DOHH2 (cell line): ENCODE measurements at regions not wholly inside any gene's neighbourhood (a gene's known extent, or its start where the extent isn't known, plus 50 kb on each side); places are given as distances from the start of the nearest gene placed in this dataset.

Experiments used
- H3F3A ChIP-seq: fragments of 200-600 bp; sonication (generic), shearing (Covaris generic); 2 replicates; pipeline ENCODE4 v1.6.0; 2016; ENCODE audit warnings: antibody characterized with exemption, mild to moderate bottlenecking; ENCODE audit not compliant: control insufficient read depth, insufficient read depth
- H3K27ac ChIP-seq: fragments of 200-600 bp; sonication (generic); 2 replicates; pipeline ENCODE4 v1.5.1; 2014; ENCODE audit warnings: low read depth, mild to moderate bottlenecking, low read length, moderate library complexity
- H3K27me3 ChIP-seq: fragments of 200-600 bp; sonication (generic); 2 replicates; pipeline ENCODE4 v1.6.1; 2014; ENCODE audit warnings: mild to moderate bottlenecking, low read length, mixed read lengths; ENCODE audit not compliant: control insufficient read depth
- H3K36me3 ChIP-seq: fragments of 200-600 bp; sonication (generic); 2 replicates; pipeline ENCODE4 v1.6.1; 2014; ENCODE audit warnings: mild to moderate bottlenecking, low read length, moderate library complexity, mixed read lengths; ENCODE audit not compliant: control insufficient read depth
- H3K4me1 ChIP-seq: fragments of 200-600 bp; sonication (generic); 2 replicates; pipeline ENCODE4 v1.6.1; 2014; ENCODE audit warnings: mild to moderate bottlenecking, low read length, mixed read lengths; ENCODE audit not compliant: control insufficient read depth
- H3K4me2 ChIP-seq: fragments of 200-600 bp; sonication (generic); 2 replicates; pipeline ENCODE4 v1.6.0; 2014; ENCODE audit warnings: mild to moderate bottlenecking, low read length, moderate library complexity
- H3K4me3 ChIP-seq: fragments of 200-600 bp; sonication (generic); 2 replicates; pipeline ENCODE4 v1.5.1; 2014; ENCODE audit warnings: mild to moderate bottlenecking, low read length, mixed read lengths
- H3K79me2 ChIP-seq: fragments of 200-600 bp; sonication (generic); 2 replicates; pipeline ENCODE4 v1.6.1; 2014; ENCODE audit warnings: mild to moderate bottlenecking, low read length, mixed read lengths; ENCODE audit not compliant: control insufficient read depth
- H3K9me2 ChIP-seq: fragments of 200-600 bp; sonication (generic); replicated peaks from 2 replicates; pipeline ENCODE4 v1.6.1; 2014; ENCODE audit warnings: mild to moderate bottlenecking, low read length, mixed read lengths; ENCODE audit not compliant: control insufficient read depth
- H3K9me3 ChIP-seq: fragments of 200-600 bp; sonication (generic); 2 replicates; pipeline ENCODE4 v1.6.1; 2014; ENCODE audit warnings: antibody characterized with exemption, low read length, mixed read lengths; ENCODE audit not compliant: control insufficient read depth, insufficient read depth
- H4K20me1 ChIP-seq: fragments of 200-600 bp; sonication (generic); 2 replicates; pipeline ENCODE4 v1.6.0; 2014; ENCODE audit warnings: low read depth, mild to moderate bottlenecking, antibody characterized with exemption, low read length, moderate library complexity; ENCODE audit not compliant: control insufficient read depth, insufficient read depth
- CTCF ChIP-seq: fragments of 200-600 bp; sonication (generic); IDR thresholded peaks from one replicate; pipeline ENCODE4 v1.5.1; 2014; ENCODE audit warnings: antibody characterized with exemption, mild to moderate bottlenecking, low read depth, low read length; ENCODE audit not compliant: poor library complexity, severe bottlenecking
- EZH2phosphoT487 ChIP-seq: fragments of 200-600 bp; sonication (generic); IDR thresholded peaks from 2 replicates; pipeline ENCODE4 v1.6.1; 2017; ENCODE audit warnings: borderline replicate concordance, mild to moderate bottlenecking, antibody characterized with exemption, low read length, moderate library complexity, mixed read lengths

- Histone ChIP-seq H4K20me1 (no peaks in the 10 kb centered on the region), H3K79me2 (no peaks in the 10 kb centered on the region), H3K9me2 (no peaks in the 10 kb centered on the region), H3F3A (no peaks in the 10 kb centered on the region), H3K27me3 (no peaks in the 10 kb centered on the region), H3K36me3 (no peaks in the 10 kb centered on the region), H3K4me3 (no peak overlapping the region), H3K9me3 (no peaks in the 10 kb centered on the region), H3K4me2 (no peak overlapping the region), H3K4me1 (no peaks in the 10 kb centered on the region), H3K27ac (no peak overlapping the region)
- TF ChIP-seq EZH2phosphoT487, result no peak
- no peak for TF ChIP-seq CTCF
Observed at GRCh38 chr7:34240417-34240816, 335.1 kb downstream of the BMPER start.

GRCh38 chr7:34242391-34242790 lies 337.1 kb downstream of the BMPER start:
- H3K27me3 ChIP-seq, result no peaks in the 10 kb centered on the region
- no peak for TF ChIP-seq CTCF
- no peak for TF ChIP-seq EZH2phosphoT487
- no peaks in the 10 kb centered on the region for H3K9me3 ChIP-seq
- no peaks in the 10 kb centered on the region for H3F3A ChIP-seq
- no peaks in the 10 kb centered on the region for H3K36me3 ChIP-seq
- H3K79me2 ChIP-seq, result no peaks in the 10 kb centered on the region
- no peak overlapping the region for H3K4me3 ChIP-seq
- H3K27ac ChIP-seq, result no peak overlapping the region
- no peaks in the 10 kb centered on the region for H4K20me1 ChIP-seq
- H3K4me1 ChIP-seq, result no peaks in the 10 kb centered on the region
- no peak overlapping the region for H3K4me2 ChIP-seq
- H3K9me2 ChIP-seq, result no peaks in the 10 kb centered on the region

- H3K79me2 ChIP-seq, result no peaks in the 10 kb centered on the region
- no peaks in the 10 kb centered on the region for H3K9me3 ChIP-seq
- no peak overlapping the region for H3K4me2 ChIP-seq
- H3K27me3 ChIP-seq, result no peaks in the 10 kb centered on the region
- no peaks in the 10 kb centered on the region for H3F3A ChIP-seq
- H4K20me1 ChIP-seq, result no peaks in the 10 kb centered on the region
- no peaks in the 10 kb centered on the region for H3K4me1 ChIP-seq
- H3K27ac ChIP-seq, result no peak overlapping the region
- H3K36me3 ChIP-seq, result no peaks in the 10 kb centered on the region
- TF ChIP-seq EZH2phosphoT487, result no peak
- no peak for TF ChIP-seq CTCF
- H3K4me3 ChIP-seq, result no peak overlapping the region
- H3K9me2 ChIP-seq, result no peaks in the 10 kb centered on the region
Observed at GRCh38 chr7:34245246-34245645, 339.9 kb downstream of the BMPER start.

GRCh38 chr7:34247468-34247867 lies 342.1 kb downstream of the BMPER start:
- Histone ChIP-seq H3K9me3 (no peaks in the 10 kb centered on the region), H3K9me2 (no peaks in the 10 kb centered on the region), H3K79me2 (no peaks in the 10 kb centered on the region), H3F3A (no peaks in the 10 kb centered on the region), H3K27ac (no peak overlapping the region), H3K4me1 (no peaks in the 10 kb centered on the region), H3K4me3 (no peak overlapping the region), H3K36me3 (no peaks in the 10 kb centered on the region), H3K27me3 (no peaks in the 10 kb centered on the region), H4K20me1 (no peaks in the 10 kb centered on the region), H3K4me2 (no peak overlapping the region)
- TF ChIP-seq CTCF, result no peak
- TF ChIP-seq EZH2phosphoT487, result no peak
